ENCODE measurements at regions not wholly inside any gene's neighbourhood (a gene's known extent, or its start where the extent isn't known, plus 50 kb on each side); places are given as distances from the start of the nearest gene placed in this dataset.

- TF ChIP-seq POLR2A (IDR thresholded peaks at IDR 0.05), result no peak
- TF ChIP-seq CTCF (IDR thresholded peaks at IDR 0.05), result no peak
- no peak for TF ChIP-seq EP300 (IDR thresholded peaks at IDR 0.05)
Observed at GRCh38 chr16:35450648-35451047, 1991.2 kb downstream of the TP53TG3F start.

All from sigmoid colon (tissue), 4 donors.